ENCODE measurements at regions not wholly inside any gene's neighbourhood (a gene's known extent, or its start where the extent isn't known, plus 50 kb on each side); places are given as distances from the start of the nearest gene placed in this dataset.

DNA sequence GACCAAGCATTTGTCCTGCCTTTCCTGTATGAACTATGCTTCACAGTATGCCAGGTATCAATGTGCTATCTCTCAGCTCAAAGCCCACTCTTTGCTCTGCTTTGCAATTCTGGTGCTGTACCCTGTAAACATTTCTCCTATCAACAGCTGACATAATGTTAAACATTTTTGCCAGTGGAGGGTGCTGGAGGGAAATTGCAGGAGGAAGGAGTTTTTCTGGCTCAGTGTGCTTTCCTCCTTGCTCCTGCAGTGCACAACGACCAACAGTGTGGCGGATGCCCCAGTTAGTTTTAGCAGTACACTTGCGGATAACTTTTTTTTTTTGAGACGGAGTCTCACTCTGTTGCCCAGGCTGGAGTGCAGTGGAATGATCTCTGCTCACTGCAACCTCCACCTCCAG, 67.1 kb upstream of the PTGFRN start:
- H4K20me1 ChIP-seq (ENCODE audit: control insufficient read depth, extremely low read depth, insufficient read depth, low read length) = no peaks in the 10 kb centered on the region
- no peak overlapping the region for H3K4me2 ChIP-seq (ENCODE audit: extremely low read depth, insufficient read depth, low read length)
- H3K9ac ChIP-seq (ENCODE audit: insufficient read depth, low read length) = no peak overlapping the region
- H3K27me3 ChIP-seq (ENCODE audit: control insufficient read depth, insufficient read depth, low read length) = no peaks in the 10 kb centered on the region
- no peak for DNase-seq (ENCODE audit: low read depth in 2 of 2)
- no peak overlapping the region for H3K27ac ChIP-seq (ENCODE audit: insufficient read depth, low read length)
- no peaks in the 10 kb centered on the region for H3K79me2 ChIP-seq (ENCODE audit: control insufficient read depth, insufficient read depth, low read length)
- no peaks in the 10 kb centered on the region for H3K36me3 ChIP-seq (ENCODE audit: control insufficient read depth, insufficient read depth, low read length)
- no peak overlapping the region for H3K4me3 ChIP-seq (replicated peaks in 1 of 4; ENCODE audit: control extremely low read depth in 1 of 4, insufficient read depth in 1 of 4, low read depth in 3 of 4, low read length in 4 of 4)
- H2AFZ ChIP-seq (ENCODE audit: low read length) = no peak overlapping the region
- TF ChIP-seq EZH2 (IDR thresholded peaks at IDR 0.05; ENCODE audit: low read length, missing control alignments) (no peak), CTCF (conservative IDR thresholded peaks at IDR 0.05 in 1 of 2, IDR thresholded peaks at IDR 0.05 in 1 of 2; ENCODE audit: low read depth in 1 of 2, low read length in 2 of 2) (peak in 1 of 2 donors; percentile 26)
- H3K4me1 ChIP-seq (ENCODE audit: control insufficient read depth, extremely low read depth, insufficient read depth, low read length) = no peaks in the 10 kb centered on the region
- H3K9me3 ChIP-seq (ENCODE audit: control insufficient read depth, insufficient read depth, low read depth, low read length) = no peaks in the 10 kb centered on the region

- no peak overlapping the region for H3K4me2 ChIP-seq (ENCODE audit: extremely low read depth, insufficient read depth, low read length)
- no peak overlapping the region for H2AFZ ChIP-seq (ENCODE audit: low read length)
- H3K79me2 ChIP-seq (ENCODE audit: control insufficient read depth, insufficient read depth, low read length) = no peaks in the 10 kb centered on the region
- H3K4me1 ChIP-seq (ENCODE audit: control insufficient read depth, extremely low read depth, insufficient read depth, low read length) = no peaks in the 10 kb centered on the region
- TF ChIP-seq EZH2 (IDR thresholded peaks at IDR 0.05; ENCODE audit: low read length, missing control alignments) = no peak
- TF ChIP-seq CTCF (conservative IDR thresholded peaks at IDR 0.05 in 1 of 2, IDR thresholded peaks at IDR 0.05 in 1 of 2; ENCODE audit: low read depth in 1 of 2, low read length in 2 of 2) = no peak
- H4K20me1 ChIP-seq (ENCODE audit: control insufficient read depth, extremely low read depth, insufficient read depth, low read length) = no peaks in the 10 kb centered on the region
- no peaks in the 10 kb centered on the region for H3K27me3 ChIP-seq (ENCODE audit: control insufficient read depth, insufficient read depth, low read length)
- no peak overlapping the region for H3K27ac ChIP-seq (ENCODE audit: insufficient read depth, low read length)
- no peak for DNase-seq (ENCODE audit: low read depth in 2 of 2)
- H3K36me3 ChIP-seq (ENCODE audit: control insufficient read depth, insufficient read depth, low read length) = no peaks in the 10 kb centered on the region
- H3K4me3 ChIP-seq (replicated peaks in 1 of 4; ENCODE audit: control extremely low read depth in 1 of 4, insufficient read depth in 1 of 4, low read depth in 3 of 4, low read length in 4 of 4) = no peak overlapping the region
- H3K9ac ChIP-seq (ENCODE audit: insufficient read depth, low read length) = no peak overlapping the region
- H3K9me3 ChIP-seq (ENCODE audit: control insufficient read depth, insufficient read depth, low read depth, low read length) = no peaks in the 10 kb centered on the region
Observed at GRCh38 chr1:116844775-116845174, 64.9 kb upstream of the PTGFRN start.

DNA sequence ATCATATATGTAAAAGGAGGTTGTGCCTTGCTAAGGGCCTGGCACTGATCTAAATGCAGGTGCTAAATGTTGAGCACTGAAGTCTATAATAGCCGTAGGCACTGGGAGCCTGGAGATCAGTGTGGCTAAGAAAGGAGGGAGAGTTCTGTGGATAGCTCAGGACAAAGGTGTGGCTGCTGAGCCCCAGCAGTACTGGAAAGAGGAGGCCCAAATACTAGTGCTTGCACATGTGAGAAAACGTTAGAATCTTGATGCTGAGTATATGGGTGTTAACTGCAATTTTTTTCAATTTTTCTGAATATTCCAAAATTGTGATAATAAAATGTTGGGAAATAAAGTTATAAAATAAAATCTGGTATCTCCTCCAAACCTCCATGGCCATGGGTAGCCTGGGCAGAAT, 62.5 kb upstream of the PTGFRN start:
- Histone ChIP-seq H3K9me3 (ENCODE audit: control insufficient read depth, insufficient read depth, low read depth, low read length) (no peaks in the 10 kb centered on the region), H3K4me1 (ENCODE audit: control insufficient read depth, extremely low read depth, insufficient read depth, low read length) (no peaks in the 10 kb centered on the region), H4K20me1 (ENCODE audit: control insufficient read depth, extremely low read depth, insufficient read depth, low read length) (no peaks in the 10 kb centered on the region), H2AFZ (ENCODE audit: low read length) (no peak overlapping the region), H3K36me3 (ENCODE audit: control insufficient read depth, insufficient read depth, low read length) (no peaks in the 10 kb centered on the region), H3K79me2 (ENCODE audit: control insufficient read depth, insufficient read depth, low read length) (no peaks in the 10 kb centered on the region), H3K4me2 (ENCODE audit: extremely low read depth, insufficient read depth, low read length) (peak overlapping the region; percentile 52), H3K9ac (ENCODE audit: insufficient read depth, low read length) (no peak overlapping the region), H3K27me3 (ENCODE audit: control insufficient read depth, insufficient read depth, low read length) (no peaks in the 10 kb centered on the region), H3K27ac (ENCODE audit: insufficient read depth, low read length) (no peak overlapping the region), H3K4me3 (replicated peaks in 1 of 4; ENCODE audit: control extremely low read depth in 1 of 4, insufficient read depth in 1 of 4, low read depth in 3 of 4, low read length in 4 of 4) (no peak overlapping the region)
- DNase-seq (ENCODE audit: low read depth in 2 of 2) = no peak
- no peak for TF ChIP-seq EZH2 (IDR thresholded peaks at IDR 0.05; ENCODE audit: low read length, missing control alignments)
- TF ChIP-seq CTCF (conservative IDR thresholded peaks at IDR 0.05 in 1 of 2, IDR thresholded peaks at IDR 0.05 in 1 of 2; ENCODE audit: low read depth in 1 of 2, low read length in 2 of 2) = no peak

All from fibroblast of lung (primary cell).